Fibroblast of mammary gland (primary cell): ENCODE measurements at regions not wholly inside any gene's neighbourhood (a gene's known extent, or its start where the extent isn't known, plus 50 kb on each side); places are given as distances from the start of the nearest gene placed in this dataset.

Source experiments
- DNase-seq: peaks from one replicate; pipeline ENCODE4 v3.0.0-alpha.2; 2010; ENCODE audit warnings: low read depth
- H3K4me3 ChIP-seq: 2 replicates; pipeline ENCODE4 v1.5.1; 2011; ENCODE audit warnings: low read depth, mild to moderate bottlenecking, low read length, moderate library complexity; ENCODE audit not compliant: control insufficient read depth
- TF ChIP-seq, protein P1 (sequence below): conservative IDR thresholded peaks from 2 replicates; pipeline ENCODE4 v1.5.1; 2011; ENCODE audit warnings: low read depth, low read length, inconsistent platforms; ENCODE audit not compliant: control insufficient read depth, insufficient read depth

- TF ChIP-seq, protein P1, sequence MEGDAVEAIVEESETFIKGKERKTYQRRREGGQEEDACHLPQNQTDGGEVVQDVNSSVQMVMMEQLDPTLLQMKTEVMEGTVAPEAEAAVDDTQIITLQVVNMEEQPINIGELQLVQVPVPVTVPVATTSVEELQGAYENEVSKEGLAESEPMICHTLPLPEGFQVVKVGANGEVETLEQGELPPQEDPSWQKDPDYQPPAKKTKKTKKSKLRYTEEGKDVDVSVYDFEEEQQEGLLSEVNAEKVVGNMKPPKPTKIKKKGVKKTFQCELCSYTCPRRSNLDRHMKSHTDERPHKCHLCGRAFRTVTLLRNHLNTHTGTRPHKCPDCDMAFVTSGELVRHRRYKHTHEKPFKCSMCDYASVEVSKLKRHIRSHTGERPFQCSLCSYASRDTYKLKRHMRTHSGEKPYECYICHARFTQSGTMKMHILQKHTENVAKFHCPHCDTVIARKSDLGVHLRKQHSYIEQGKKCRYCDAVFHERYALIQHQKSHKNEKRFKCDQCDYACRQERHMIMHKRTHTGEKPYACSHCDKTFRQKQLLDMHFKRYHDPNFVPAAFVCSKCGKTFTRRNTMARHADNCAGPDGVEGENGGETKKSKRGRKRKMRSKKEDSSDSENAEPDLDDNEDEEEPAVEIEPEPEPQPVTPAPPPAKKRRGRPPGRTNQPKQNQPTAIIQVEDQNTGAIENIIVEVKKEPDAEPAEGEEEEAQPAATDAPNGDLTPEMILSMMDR, result no peak
- no peak overlapping the region for H3K4me3 ChIP-seq
- no peak for DNase-seq
Observed at GRCh38 chr7:97635622-97636021, 96.3 kb upstream of the TAC1 start.

DNA sequence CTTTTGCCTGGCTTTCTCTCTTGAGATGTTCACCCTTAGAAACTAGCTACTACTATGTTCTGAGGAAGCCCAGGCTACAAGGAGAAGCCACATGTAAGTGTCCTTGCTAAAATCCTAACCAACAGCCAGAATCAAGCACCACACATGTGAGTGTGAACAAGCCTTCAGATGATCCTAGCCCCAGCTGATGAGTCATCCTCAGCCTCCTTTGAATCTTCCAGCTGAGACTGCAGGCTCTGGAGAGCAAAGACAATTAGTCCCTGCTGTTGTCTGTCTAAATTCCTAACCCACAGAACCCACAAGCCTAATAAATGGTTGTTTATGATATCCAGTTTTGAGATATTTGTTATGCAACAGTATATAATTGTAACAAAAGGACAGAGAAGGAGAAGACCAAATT, 92.8 kb upstream of the TAC1 start:
- TF ChIP-seq, protein P1, result no peak
- no peak overlapping the region for H3K4me3 ChIP-seq
- no peak for DNase-seq

DNA sequence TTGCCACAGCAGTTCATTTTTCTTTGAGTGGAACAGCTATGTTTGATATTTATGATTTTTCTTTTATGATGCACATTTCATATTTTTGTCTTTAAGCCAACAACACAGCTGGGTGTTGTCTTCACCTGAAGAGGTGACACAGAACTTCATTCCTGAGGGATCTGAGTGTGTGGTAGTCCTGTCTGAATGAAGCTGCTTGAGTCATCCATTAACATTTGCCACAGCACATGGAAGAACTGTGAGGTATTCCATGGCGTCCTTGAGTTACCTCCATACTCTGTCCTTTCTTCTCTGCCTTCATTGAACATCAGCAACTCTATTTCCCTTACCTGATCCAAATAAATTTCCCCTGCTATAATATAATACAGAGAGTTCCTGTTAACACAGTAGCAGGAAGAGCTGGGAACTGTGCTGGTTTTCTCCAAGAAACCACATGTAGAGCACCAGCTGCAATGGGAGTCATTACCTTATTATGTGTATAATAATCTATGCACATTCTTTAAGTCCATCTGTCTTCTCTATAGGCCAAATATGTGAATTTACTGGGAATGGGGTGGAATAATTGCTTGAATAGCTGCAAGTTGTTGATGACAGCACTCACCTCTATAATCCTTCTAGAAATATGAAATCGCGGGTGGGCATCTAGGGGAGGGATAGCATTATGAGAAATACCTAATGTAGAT, 72.4 kb upstream of the TAC1 start:
- TF ChIP-seq, protein P1, result no peak
- DNase-seq, result no peak
- no peak overlapping the region for H3K4me3 ChIP-seq

- no peak overlapping the region for H3K4me3 ChIP-seq
- TF ChIP-seq, protein P1, result no peak
Observed at GRCh38 chr7:97667359-97667758, 64.5 kb upstream of the TAC1 start.

DNA sequence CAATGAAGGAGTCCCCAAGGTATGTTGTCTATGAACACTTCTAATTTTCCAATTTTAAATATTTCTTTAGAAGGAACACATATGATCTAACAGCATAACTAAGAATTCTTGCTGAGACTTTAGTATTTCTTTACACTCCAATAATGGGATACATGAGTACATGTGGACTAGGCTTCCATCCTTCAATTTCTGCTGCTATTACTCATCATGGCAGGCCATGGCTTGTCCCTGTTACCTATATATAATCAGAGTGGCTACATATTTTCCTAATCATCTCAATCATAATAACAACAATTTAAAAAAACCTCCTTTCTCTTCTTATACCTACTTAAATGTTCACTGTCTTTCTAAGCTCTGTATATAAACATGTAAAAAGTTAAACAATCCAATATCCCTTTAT, 60.3 kb upstream of the TAC1 start:
- TF ChIP-seq, protein P1, result no peak
- no peak for DNase-seq

More at GRCh38 chr7:97667359-97667758, 64.5 kb upstream of the TAC1 start:
- DNase-seq, result no peak

GRCh38 chr7:97680622-97681021, 51.3 kb upstream of the TAC1 start:
- no peak for DNase-seq
- no peak overlapping the region for H3K4me3 ChIP-seq
- TF ChIP-seq, protein P1, result no peak

More for the DNA sequence above, 60.3 kb upstream of the TAC1 start:
- no peak overlapping the region for H3K4me3 ChIP-seq
